MCF 10A (cell line): ENCODE measurements at regions not wholly inside any gene's neighbourhood (a gene's known extent, or its start where the extent isn't known, plus 50 kb on each side); places are given as distances from the start of the nearest gene placed in this dataset.

Experiments used
- BruUV-seq: library from RNA; stranded (reverse); fragments of 400-500 nt; replicated peaks from 2 replicates; lab custom pipeline; 2021; lab: Mats Ljungman, UMichigan
- CTCF ChIA-PET: fragments of 300-600 bp; sonication (Branson Sonifier 250); formaldehyde crosslinking; extraction: SDS; loops from one replicate; lab custom pipeline; 2021; ENCODE audit warnings: antibody characterized with exemption, inconsistent platforms; lab: Yijun Ruan, JAX
- POLR2A ChIA-PET: fragments of 300-600, 350-650 bp; sonication (Branson Sonifier 250); formaldehyde crosslinking; extraction: SDS; loops from one replicate; lab custom pipeline; 2020; ENCODE audit warnings: antibody characterized with exemption, inconsistent platforms; lab: Yijun Ruan, JAX
- DNase-seq: peaks from one replicate; pipeline ENCODE4 v3.0.0-alpha.2; 2018; ENCODE audit not compliant: unreplicated experiment
- H3K27ac Mint-ChIP-seq: one replicate; pipeline ENCODE4 v1.8.0; 2022; ENCODE audit warnings: mild to moderate bottlenecking, low read depth, mixed read lengths; ENCODE audit not compliant: unreplicated experiment
- H3K27me3 Mint-ChIP-seq: one replicate; pipeline ENCODE4 v1.8.0; 2022; ENCODE audit warnings: mixed read lengths; ENCODE audit not compliant: insufficient read depth, unreplicated experiment
- H3K36me3 Mint-ChIP-seq: one replicate; pipeline ENCODE4 v1.8.0; 2022; ENCODE audit warnings: mild to moderate bottlenecking, moderate library complexity, mixed read lengths; ENCODE audit not compliant: insufficient read depth, unreplicated experiment
- H3K4me1 Mint-ChIP-seq: one replicate; pipeline ENCODE4 v1.8.0; 2022; ENCODE audit warnings: mixed read lengths; ENCODE audit not compliant: insufficient read depth, unreplicated experiment
- H3K4me3 Mint-ChIP-seq: one replicate; pipeline ENCODE4 v1.8.0; 2022; ENCODE audit warnings: mild to moderate bottlenecking, moderate library complexity, mixed read lengths; ENCODE audit not compliant: unreplicated experiment
- H3K9me3 Mint-ChIP-seq: one replicate; pipeline ENCODE4 v1.8.0; 2022; ENCODE audit warnings: mixed read lengths; ENCODE audit not compliant: unreplicated experiment
- intact Hi-C: fragments of 100-400 bp; cut with micrococcal nuclease; formaldehyde crosslinking; loops from 2 replicates; pipeline ENCODE4 v1.14.1; 2022
- TF ChIP-seq, protein P1 (sequence below): fragments of 200-600 bp; IDR thresholded peaks from one replicate; pipeline ENCODE4 v1.8.0; 2022; ENCODE audit warnings: antibody characterized with exemption, mild to moderate bottlenecking; ENCODE audit not compliant: unreplicated experiment

DNA sequence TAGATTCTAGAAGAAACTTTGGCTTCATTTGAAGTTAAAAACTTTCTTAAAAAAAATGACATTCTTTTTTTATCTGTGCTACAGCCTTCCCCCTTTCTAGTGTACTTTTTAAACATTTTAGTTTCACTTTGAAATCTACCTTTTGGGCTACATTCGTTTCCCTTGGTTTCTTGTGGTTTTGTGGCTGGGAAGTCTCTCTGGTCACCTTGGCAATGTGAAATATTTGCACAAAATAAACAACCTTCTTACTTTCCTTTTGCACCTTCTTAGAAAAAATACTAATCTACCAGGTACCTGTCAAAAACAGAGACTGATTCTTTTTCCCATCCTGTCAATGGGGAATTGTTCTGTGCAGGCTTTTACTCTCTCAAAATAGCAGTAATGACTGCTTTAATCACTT lies 350.2 kb downstream of the GATA3 start:
- TF ChIP-seq, protein P1, sequence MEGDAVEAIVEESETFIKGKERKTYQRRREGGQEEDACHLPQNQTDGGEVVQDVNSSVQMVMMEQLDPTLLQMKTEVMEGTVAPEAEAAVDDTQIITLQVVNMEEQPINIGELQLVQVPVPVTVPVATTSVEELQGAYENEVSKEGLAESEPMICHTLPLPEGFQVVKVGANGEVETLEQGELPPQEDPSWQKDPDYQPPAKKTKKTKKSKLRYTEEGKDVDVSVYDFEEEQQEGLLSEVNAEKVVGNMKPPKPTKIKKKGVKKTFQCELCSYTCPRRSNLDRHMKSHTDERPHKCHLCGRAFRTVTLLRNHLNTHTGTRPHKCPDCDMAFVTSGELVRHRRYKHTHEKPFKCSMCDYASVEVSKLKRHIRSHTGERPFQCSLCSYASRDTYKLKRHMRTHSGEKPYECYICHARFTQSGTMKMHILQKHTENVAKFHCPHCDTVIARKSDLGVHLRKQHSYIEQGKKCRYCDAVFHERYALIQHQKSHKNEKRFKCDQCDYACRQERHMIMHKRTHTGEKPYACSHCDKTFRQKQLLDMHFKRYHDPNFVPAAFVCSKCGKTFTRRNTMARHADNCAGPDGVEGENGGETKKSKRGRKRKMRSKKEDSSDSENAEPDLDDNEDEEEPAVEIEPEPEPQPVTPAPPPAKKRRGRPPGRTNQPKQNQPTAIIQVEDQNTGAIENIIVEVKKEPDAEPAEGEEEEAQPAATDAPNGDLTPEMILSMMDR = no peak
- no TSS peak for BruUV-seq
- no peaks in the 10 kb centered on the region for H3K36me3 Mint-ChIP-seq
- ChIA-PET CTCF (interaction anchor here (1.0 kb wide), 1 partner anchor 28 kb away, joined by 3 read pairs; no protein-coding TSS in a partner anchor), POLR2A (no interaction called here)
- peak; percentile 3 for DNase-seq
- peak overlapping the region; percentile 20 for H3K27ac Mint-ChIP-seq
- H3K9me3 Mint-ChIP-seq = no peaks in the 10 kb centered on the region
- peak overlapping the region; percentile 1 for H3K4me3 Mint-ChIP-seq
- no peaks in the 10 kb centered on the region for H3K27me3 Mint-ChIP-seq
- H3K4me1 Mint-ChIP-seq = peaks cover 13% of the 10 kb centered on the region
- intact Hi-C loops = no loop called here

- intact Hi-C loops = no loop called here
- Mint-ChIP-seq H3K9me3 (no peaks in the 10 kb centered on the region), H3K36me3 (no peaks in the 10 kb centered on the region), H3K27ac (peak overlapping the region; percentile 20), H3K4me3 (no peak overlapping the region), H3K4me1 (peaks cover 13% of the 10 kb centered on the region), H3K27me3 (no peaks in the 10 kb centered on the region)
- no TSS peak for BruUV-seq
- ChIA-PET CTCF (interaction anchor here (1.0 kb wide), 1 partner anchor 29 kb away, joined by 3 read pairs; no protein-coding TSS in a partner anchor), POLR2A (interaction anchor here (0.6 kb wide), 1 partner anchor 225 kb away, joined by 4 read pairs; no protein-coding TSS in a partner anchor)
- TF ChIP-seq, protein P1 = no peak
- DNase-seq = peak; percentile 29
Observed at GRCh38 chr10:8405596-8405995, 351.1 kb downstream of the GATA3 start.

DNA sequence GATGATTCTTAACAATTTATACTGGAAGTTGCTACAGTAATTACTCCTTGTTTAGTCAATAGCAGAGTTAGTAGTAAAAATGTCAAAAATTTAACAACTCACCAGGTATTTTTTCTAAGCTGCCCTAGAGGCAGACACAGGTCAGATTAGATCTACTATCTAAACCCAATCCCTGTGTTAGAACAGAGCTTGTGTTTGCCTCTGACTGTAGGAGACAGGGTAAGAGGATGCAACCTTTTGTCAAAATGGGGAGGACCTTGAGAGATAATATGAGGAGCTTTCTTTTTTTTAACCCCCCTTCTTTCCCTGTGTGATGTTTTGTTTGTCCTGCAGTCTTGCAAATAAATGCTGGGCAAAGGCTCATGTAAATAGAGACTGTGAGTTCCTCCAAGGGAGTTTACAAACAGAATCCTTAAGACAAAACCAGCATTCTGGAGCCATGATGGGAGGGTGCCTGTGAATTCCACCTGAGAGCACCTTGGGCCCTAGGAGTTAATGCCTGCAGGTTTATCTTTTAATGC lies 353.1 kb downstream of the GATA3 start:
- DNase-seq = no peak
- ChIA-PET CTCF (no interaction called here), POLR2A (no interaction called here)
- H3K27ac Mint-ChIP-seq = no peak overlapping the region
- no peak overlapping the region for H3K4me3 Mint-ChIP-seq
- TF ChIP-seq, protein P1 = no peak
- intact Hi-C loops = no loop called here
- H3K36me3 Mint-ChIP-seq = no peaks in the 10 kb centered on the region
- H3K9me3 Mint-ChIP-seq = no peaks in the 10 kb centered on the region
- H3K27me3 Mint-ChIP-seq = no peaks in the 10 kb centered on the region
- peaks cover 13% of the 10 kb centered on the region for H3K4me1 Mint-ChIP-seq
- BruUV-seq = no TSS peak

DNA sequence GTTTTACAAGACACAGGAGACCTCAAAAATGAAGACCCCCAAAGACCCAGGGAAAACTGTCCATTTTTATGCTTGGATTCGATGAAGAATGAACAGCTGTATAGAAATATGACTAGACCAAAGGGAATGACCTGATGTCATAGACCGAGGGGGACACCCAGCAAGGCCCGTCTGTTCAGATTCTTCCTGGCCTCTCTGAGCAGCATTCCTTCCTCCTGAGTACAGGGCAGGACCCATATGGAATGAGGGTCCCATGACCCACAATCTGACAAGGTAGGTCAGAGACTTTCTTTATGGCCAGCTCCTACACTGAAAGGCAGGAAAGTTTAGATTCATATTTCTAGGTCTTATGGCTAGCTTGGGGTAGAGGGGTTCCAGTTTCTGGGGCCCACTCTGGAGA lies 356.0 kb downstream of the GATA3 start:
- ChIA-PET POLR2A (interaction anchor here (0.7 to 1.8 kb wide), 2 partner anchors 27 to 228 kb away, joined by 3 to 4 read pairs; no protein-coding TSS in a partner anchor), CTCF (interaction anchor here (0.5 to 0.6 kb wide), 2 partner anchors 22 to 41 kb away, joined by 3 read pairs; no protein-coding TSS in a partner anchor)
- Mint-ChIP-seq H3K27ac (no peak overlapping the region), H3K27me3 (no peaks in the 10 kb centered on the region), H3K36me3 (no peaks in the 10 kb centered on the region), H3K9me3 (no peaks in the 10 kb centered on the region), H3K4me3 (no peak overlapping the region), H3K4me1 (peaks cover 2% of the 10 kb centered on the region)
- BruUV-seq = no TSS peak
- intact Hi-C loops = no loop called here
- no peak for DNase-seq
- TF ChIP-seq, protein P1 = no peak
